HG02588 (cell line): ENCODE measurements at regions not wholly inside any gene's neighbourhood (a gene's known extent, or its start where the extent isn't known, plus 50 kb on each side); places are given as distances from the start of the nearest gene placed in this dataset.

Source experiments
- ATAC-seq: cut with Tn5 transposase; IDR thresholded peaks from one replicate; pipeline ENCODE4 v1.9.1; 2021; ENCODE audit warnings: mild to moderate bottlenecking, moderate library complexity; ENCODE audit not compliant: unreplicated experiment

GRCh38 chr6:130314271-130314670, 51.5 kb upstream of the TMEM200A start:
- no peak for ATAC-seq

- no peak for ATAC-seq
These were observed 52.6 kb upstream of the TMEM200A start for GRCh38 chr6:130313206-130313605.

GRCh38 chr6:130309028-130309427, 56.8 kb upstream of the TMEM200A start:
- no peak for ATAC-seq

- no peak for ATAC-seq
These were observed 58.0 kb upstream of the TMEM200A start for GRCh38 chr6:130307752-130308361.

- ATAC-seq = no peak
These were observed 59.4 kb upstream of the TMEM200A start for GRCh38 chr6:130306377-130306776.

- ATAC-seq = no peak
These were observed 62.4 kb upstream of the TMEM200A start for GRCh38 chr6:130303431-130303830.

GRCh38 chr6:130298258-130298657, 67.6 kb upstream of the TMEM200A start:
- ATAC-seq = no peak

GRCh38 chr6:130296854-130297253, 69.0 kb upstream of the TMEM200A start:
- no peak for ATAC-seq

- ATAC-seq = no peak
These were observed 71.0 kb upstream of the SAMD3 start for GRCh38 chr6:130293800-130294199.

- no peak for ATAC-seq
These were observed 65.3 kb upstream of the SAMD3 start for GRCh38 chr6:130288065-130288464.

GRCh38 chr6:130282234-130282995, 59.7 kb upstream of the SAMD3 start:
- ATAC-seq = peak; percentile 79

GRCh38 chr6:130276507-130276906, 53.8 kb upstream of the SAMD3 start:
- ATAC-seq = no peak

GRCh38 chr6:130274007-130274406, 51.3 kb upstream of the SAMD3 start:
- ATAC-seq = no peak
